RPMI8226 (cell line): ENCODE measurements at regions not wholly inside any gene's neighbourhood (a gene's known extent, or its start where the extent isn't known, plus 50 kb on each side); places are given as distances from the start of the nearest gene placed in this dataset.

Source experiments
- DNase-seq: peaks from one replicate; pipeline ENCODE4 v3.0.0-alpha.2; 2015

GRCh38 chr2:2704428-2705090 lies 373.5 kb upstream of the MYT1L start:
- no peak for DNase-seq

- no peak for DNase-seq
Measured at GRCh38 chr2:2703762-2704427, 372.8 kb upstream of the MYT1L start.

GRCh38 chr2:2703172-2703571 lies 372.1 kb upstream of the MYT1L start:
- no peak for DNase-seq

- no peak for DNase-seq
Measured at GRCh38 chr2:2702385-2702784, 371.3 kb upstream of the MYT1L start.

GRCh38 chr2:2701813-2702212 lies 370.7 kb upstream of the MYT1L start:
- no peak for DNase-seq

GRCh38 chr2:2701176-2701781 lies 370.2 kb upstream of the MYT1L start:
- DNase-seq, result no peak

GRCh38 chr2:2699121-2699505 lies 368.0 kb upstream of the MYT1L start:
- no peak for DNase-seq

GRCh38 chr2:2698182-2699120 lies 367.4 kb upstream of the MYT1L start:
- peak; percentile 63 for DNase-seq

- no peak for DNase-seq
Measured at GRCh38 chr2:2696733-2697455, 365.8 kb upstream of the MYT1L start.

GRCh38 chr2:2696325-2696724 lies 365.2 kb upstream of the MYT1L start:
- DNase-seq, result no peak

GRCh38 chr2:2694746-2695145 lies 363.7 kb upstream of the MYT1L start:
- no peak for DNase-seq

GRCh38 chr2:2692599-2693389 lies 361.7 kb upstream of the MYT1L start:
- DNase-seq, result peak; percentile 24

GRCh38 chr2:2691419-2691818 lies 360.3 kb upstream of the MYT1L start:
- DNase-seq, result no peak

- DNase-seq, result no peak
Measured at GRCh38 chr2:2690985-2691384, 359.9 kb upstream of the MYT1L start.

- no peak for DNase-seq
Measured at GRCh38 chr2:2689306-2689705, 358.2 kb upstream of the MYT1L start.

GRCh38 chr2:2688254-2688653 lies 357.2 kb upstream of the MYT1L start:
- no peak for DNase-seq

- DNase-seq, result no peak
Measured at GRCh38 chr2:2687745-2688144, 356.7 kb upstream of the MYT1L start.

- peak; percentile 31 for DNase-seq
Measured at GRCh38 chr2:2686222-2686621, 355.1 kb upstream of the MYT1L start.

GRCh38 chr2:2683606-2684224 lies 352.6 kb upstream of the MYT1L start:
- no peak for DNase-seq

GRCh38 chr2:2682700-2683342 lies 351.7 kb upstream of the MYT1L start:
- DNase-seq, result no peak
